Natural killer cell (primary cell): ENCODE measurements at regions not wholly inside any gene's neighbourhood (a gene's known extent, or its start where the extent isn't known, plus 50 kb on each side); places are given as distances from the start of the nearest gene placed in this dataset.

Experiments used
- ATAC-seq, 3 donors: fragments of 150-1000 bp in 2 of 3; fragments of 200-7000 bp in 1 of 3; cut with Tn5 transposase; 1 replicate in 1 of 3; 2 replicates in 2 of 3; pipeline ENCODE4 v1.10.0; 2021; ENCODE audit warnings: mild to moderate bottlenecking in 2 of 3, moderate library complexity in 2 of 3
- DNase-seq, 2 donors: peaks; one replicate each; pipeline versions ENCODE4 v3.0.0 to v3.0.0-alpha.2; 2013 to 2021; ENCODE audit warnings: mixed read lengths in 1 of 2
- H3K27ac ChIP-seq: one replicate; pipeline ENCODE4 v1.5.1; 2013; ENCODE audit warnings: mild to moderate bottlenecking, low read length
- H3K27me3 ChIP-seq: one replicate; pipeline ENCODE4 v1.6.1; 2013; ENCODE audit warnings: low read length; ENCODE audit not compliant: control insufficient read depth, insufficient read depth
- H3K36me3 ChIP-seq: one replicate; pipeline ENCODE4 v1.6.1; 2013; ENCODE audit warnings: low read length; ENCODE audit not compliant: control insufficient read depth, insufficient read depth
- H3K4me1 ChIP-seq: one replicate; pipeline ENCODE4 v1.6.1; 2013; ENCODE audit warnings: low read length; ENCODE audit not compliant: control insufficient read depth, insufficient read depth
- H3K4me3 ChIP-seq: one replicate; pipeline ENCODE4 v1.5.1; 2013; ENCODE audit warnings: low read length
- H3K9me3 ChIP-seq: one replicate; pipeline ENCODE4 v1.6.1; 2013; ENCODE audit warnings: low read length; ENCODE audit not compliant: control insufficient read depth, insufficient read depth
- H3K27ac Mint-ChIP-seq, 2 donors: one replicate each; pipeline ENCODE4 v1.8.0; 2022; ENCODE audit warnings: mild to moderate bottlenecking in 2 of 2, mixed read lengths in 2 of 2, moderate library complexity in 1 of 2
- H3K27me3 Mint-ChIP-seq, 2 donors: one replicate each; pipeline ENCODE4 v1.8.0; 2022; ENCODE audit warnings: low read depth in 2 of 2, mixed read lengths in 2 of 2
- H3K36me3 Mint-ChIP-seq: one replicate; pipeline ENCODE4 v1.8.0; 2022; ENCODE audit warnings: mixed read lengths
- H3K4me1 Mint-ChIP-seq, 2 donors: one replicate each; pipeline ENCODE4 v1.8.0; 2022; ENCODE audit warnings: mixed read lengths in 2 of 2
- H3K4me3 Mint-ChIP-seq: one replicate; pipeline ENCODE4 v1.8.0; 2022; ENCODE audit warnings: mild to moderate bottlenecking, moderate library complexity, mixed read lengths
- H3K9me3 Mint-ChIP-seq, 2 donors: one replicate each; pipeline ENCODE4 v1.8.0; 2022; ENCODE audit warnings: mixed read lengths in 2 of 2
- WGBS: methylation state at CpG from one replicate; pipeline ENCODE4 v1.1.7; 2013; ENCODE audit warnings: missing lambda C conversion rate; ENCODE audit not compliant: insufficient coverage; 5-methylcytosine and 5-hydroxymethylcytosine counted together
- intact Hi-C: fragments of 100-400 bp; cut with micrococcal nuclease; formaldehyde crosslinking; loops from one replicate; pipeline ENCODE4 v1.14.2; 2022
- TF ChIP-seq, protein P1 (sequence below): fragments of 200-600 bp; IDR thresholded peaks from one replicate; pipeline ENCODE4 v1.8.0; 2022; ENCODE audit warnings: antibody characterized with exemption

DNA sequence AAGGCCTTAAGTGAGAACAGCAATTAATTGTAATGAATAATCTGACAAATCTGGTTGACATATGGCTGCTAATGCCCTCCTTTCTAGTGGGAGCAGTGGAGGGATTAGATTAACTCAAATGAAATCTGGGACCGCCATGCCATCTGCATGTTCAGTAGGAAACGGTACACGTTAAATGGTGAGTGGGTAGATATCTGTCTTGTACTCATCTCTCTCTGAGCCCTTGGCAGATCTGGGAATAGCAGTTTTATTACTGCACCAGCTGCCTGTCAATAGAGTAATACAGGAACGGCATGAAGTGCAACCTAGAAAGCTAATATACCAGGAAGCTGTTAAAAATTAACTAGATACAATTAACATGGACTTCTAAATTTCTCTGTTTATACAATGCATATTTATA, 258.8 kb downstream of the GPD2 start:
- no peaks in the 10 kb centered on the region for H3K27me3 ChIP-seq
- Mint-ChIP-seq H3K36me3 (no peaks in the 10 kb centered on the region), H3K4me3 (no peak overlapping the region), H3K27me3 (no peaks in the 10 kb centered on the region), H3K27ac (no peak overlapping the region), H3K4me1 (no peaks in the 10 kb centered on the region), H3K9me3 (peaks cover 0 to 2% of the 10 kb centered on the region in 2 donors)
- DNase-seq (no peak), ATAC-seq (no peak)
- intact Hi-C loops: no loop called here
- H3K36me3 ChIP-seq: no peaks in the 10 kb centered on the region
- H3K4me3 ChIP-seq: no peak overlapping the region
- TF ChIP-seq, protein P1, sequence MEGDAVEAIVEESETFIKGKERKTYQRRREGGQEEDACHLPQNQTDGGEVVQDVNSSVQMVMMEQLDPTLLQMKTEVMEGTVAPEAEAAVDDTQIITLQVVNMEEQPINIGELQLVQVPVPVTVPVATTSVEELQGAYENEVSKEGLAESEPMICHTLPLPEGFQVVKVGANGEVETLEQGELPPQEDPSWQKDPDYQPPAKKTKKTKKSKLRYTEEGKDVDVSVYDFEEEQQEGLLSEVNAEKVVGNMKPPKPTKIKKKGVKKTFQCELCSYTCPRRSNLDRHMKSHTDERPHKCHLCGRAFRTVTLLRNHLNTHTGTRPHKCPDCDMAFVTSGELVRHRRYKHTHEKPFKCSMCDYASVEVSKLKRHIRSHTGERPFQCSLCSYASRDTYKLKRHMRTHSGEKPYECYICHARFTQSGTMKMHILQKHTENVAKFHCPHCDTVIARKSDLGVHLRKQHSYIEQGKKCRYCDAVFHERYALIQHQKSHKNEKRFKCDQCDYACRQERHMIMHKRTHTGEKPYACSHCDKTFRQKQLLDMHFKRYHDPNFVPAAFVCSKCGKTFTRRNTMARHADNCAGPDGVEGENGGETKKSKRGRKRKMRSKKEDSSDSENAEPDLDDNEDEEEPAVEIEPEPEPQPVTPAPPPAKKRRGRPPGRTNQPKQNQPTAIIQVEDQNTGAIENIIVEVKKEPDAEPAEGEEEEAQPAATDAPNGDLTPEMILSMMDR: no peak
- no peaks in the 10 kb centered on the region for H3K4me1 ChIP-seq
- H3K27ac ChIP-seq: no peak overlapping the region
- H3K9me3 ChIP-seq: no peaks in the 10 kb centered on the region
- 89% methylated on average over 4 of the region's 4 CpGs for WGBS

DNA sequence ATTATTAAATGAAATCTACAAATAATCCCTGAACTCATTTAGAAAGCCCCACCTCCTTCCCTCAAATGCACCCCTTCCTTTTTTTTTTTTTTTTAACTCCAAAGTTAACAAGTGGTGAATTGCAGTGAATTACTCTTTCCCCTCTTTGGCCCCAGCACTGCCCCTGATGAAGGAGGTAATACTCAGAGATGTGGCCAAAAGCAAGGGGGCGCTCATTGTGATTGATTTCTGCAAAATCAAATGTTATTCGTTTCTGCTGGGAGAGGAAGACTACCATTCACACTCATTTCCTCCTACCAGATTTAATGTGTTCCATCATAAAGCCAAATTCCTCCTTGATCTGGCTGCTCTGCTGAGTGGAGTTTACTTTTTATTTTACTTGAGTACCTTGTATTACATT, 259.4 kb downstream of the GPD2 start:
- ATAC-seq (no peak), DNase-seq (no peak)
- no peaks in the 10 kb centered on the region for H3K36me3 Mint-ChIP-seq
- no peaks in the 10 kb centered on the region for H3K27me3 Mint-ChIP-seq
- Histone ChIP-seq H3K36me3 (no peaks in the 10 kb centered on the region), H3K4me1 (no peaks in the 10 kb centered on the region), H3K4me3 (no peak overlapping the region), H3K9me3 (no peaks in the 10 kb centered on the region), H3K27ac (no peak overlapping the region), H3K27me3 (no peaks in the 10 kb centered on the region)
- no peaks in the 10 kb centered on the region for H3K4me1 Mint-ChIP-seq
- H3K4me3 Mint-ChIP-seq: no peak overlapping the region
- no peak overlapping the region for H3K27ac Mint-ChIP-seq
- WGBS: 73% methylated on average over 2 of the region's 2 CpGs
- H3K9me3 Mint-ChIP-seq: no peaks in the 10 kb centered on the region
- TF ChIP-seq, protein P1: no peak
- intact Hi-C loops: no loop called here

DNA sequence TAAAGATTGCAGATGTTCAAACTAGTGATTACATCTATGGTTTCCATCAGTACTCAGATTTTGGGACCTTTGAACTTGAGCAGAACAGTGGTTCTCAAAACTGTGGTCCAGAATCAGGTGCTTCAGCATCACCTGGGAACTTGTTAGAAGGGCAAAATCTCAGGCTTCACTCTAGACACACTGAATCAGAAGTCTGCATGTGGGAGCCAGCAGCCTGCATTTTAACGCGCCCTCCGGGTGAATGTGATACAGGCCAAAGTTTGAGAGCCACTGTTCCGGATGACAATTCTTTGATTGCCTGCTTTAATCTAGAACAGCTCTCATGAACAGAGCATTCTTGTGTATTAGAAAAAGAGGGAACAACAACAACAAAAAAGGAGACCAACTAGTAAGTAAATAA, 261.7 kb downstream of the GPD2 start:
- H3K4me1 ChIP-seq: no peaks in the 10 kb centered on the region
- Mint-ChIP-seq H3K27me3 (no peaks in the 10 kb centered on the region), H3K27ac (no peak overlapping the region), H3K4me1 (no peaks in the 10 kb centered on the region), H3K4me3 (no peak overlapping the region), H3K36me3 (no peaks in the 10 kb centered on the region), H3K9me3 (no peaks in the 10 kb centered on the region)
- no peak for DNase-seq
- WGBS: 97% methylated on average over 4 of the region's 4 CpGs
- H3K9me3 ChIP-seq: no peaks in the 10 kb centered on the region
- H3K27me3 ChIP-seq: no peaks in the 10 kb centered on the region
- intact Hi-C loops: no loop called here
- ATAC-seq: no peak
- no peak overlapping the region for H3K27ac ChIP-seq
- no peaks in the 10 kb centered on the region for H3K36me3 ChIP-seq
- TF ChIP-seq, protein P1: no peak
- H3K4me3 ChIP-seq: no peak overlapping the region

DNA sequence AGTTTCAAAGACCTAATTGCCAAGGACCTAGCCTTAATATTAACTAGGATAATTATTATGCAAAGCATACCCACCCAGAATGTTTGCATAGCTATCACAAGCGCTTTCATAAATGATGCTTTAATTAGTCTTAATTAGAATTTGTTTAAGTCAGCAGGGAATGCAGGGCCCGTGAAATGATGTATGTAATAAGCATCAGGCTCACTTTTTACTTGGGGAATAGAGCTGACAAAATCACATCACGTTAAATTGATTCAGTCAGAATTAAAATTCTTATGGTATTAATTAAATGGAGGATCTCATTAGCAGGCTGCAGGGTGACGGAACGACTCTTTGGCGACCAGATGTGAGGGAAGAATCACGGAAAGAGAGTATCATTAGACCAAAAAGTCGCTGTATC, 264.5 kb downstream of the GPD2 start:
- H3K4me1 Mint-ChIP-seq: no peaks in the 10 kb centered on the region
- no peaks in the 10 kb centered on the region for H3K9me3 Mint-ChIP-seq
- Histone ChIP-seq H3K36me3 (no peaks in the 10 kb centered on the region), H3K27ac (no peak overlapping the region), H3K4me3 (no peak overlapping the region), H3K4me1 (no peaks in the 10 kb centered on the region), H3K27me3 (no peaks in the 10 kb centered on the region), H3K9me3 (no peaks in the 10 kb centered on the region)
- no peak overlapping the region for H3K27ac Mint-ChIP-seq
- WGBS: 78% methylated on average over 7 of the region's 8 CpGs
- no peaks in the 10 kb centered on the region for H3K27me3 Mint-ChIP-seq
- TF ChIP-seq, protein P1: no peak
- ATAC-seq (no peak), DNase-seq (no peak)
- intact Hi-C loops: no loop called here
- H3K36me3 Mint-ChIP-seq: no peaks in the 10 kb centered on the region
- no peak overlapping the region for H3K4me3 Mint-ChIP-seq
